HG03095 (cell line): ENCODE measurements at regions not wholly inside any gene's neighbourhood (a gene's known extent, or its start where the extent isn't known, plus 50 kb on each side); places are given as distances from the start of the nearest gene placed in this dataset.

Source experiments
- ATAC-seq: cut with Tn5 transposase; IDR thresholded peaks from one replicate; pipeline ENCODE4 v1.9.1; 2021; ENCODE audit warnings: moderate library complexity; ENCODE audit not compliant: unreplicated experiment

- no peak for ATAC-seq
Measured at GRCh38 chr14:62003701-62004100, 241.5 kb downstream of the SNAPC1 start.

GRCh38 chr14:62006116-62006731, 244.0 kb downstream of the SNAPC1 start:
- no peak for ATAC-seq

- no peak for ATAC-seq
Measured at GRCh38 chr14:62015243-62015642, 253.0 kb downstream of the SNAPC1 start.

DNA sequence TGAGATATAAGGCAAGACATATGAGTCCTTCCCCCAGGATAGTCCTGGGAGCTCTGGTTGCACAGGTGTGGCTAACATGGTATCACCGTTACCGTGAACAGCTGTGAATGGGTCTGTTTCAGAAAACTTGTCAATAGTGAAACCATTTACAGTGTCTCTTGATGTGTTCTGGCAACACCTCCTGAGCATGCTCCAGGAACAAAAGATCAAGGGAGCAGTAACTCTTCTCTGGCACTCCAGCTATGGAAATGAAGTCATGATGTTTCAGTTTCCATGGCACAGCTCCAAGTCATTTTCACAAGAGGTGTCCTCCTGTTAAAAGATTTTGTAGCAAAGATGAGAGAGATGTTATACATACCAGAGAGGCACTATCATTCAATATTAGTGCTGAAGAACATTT, 253.7 kb downstream of the SNAPC1 start:
- no peak for ATAC-seq

DNA sequence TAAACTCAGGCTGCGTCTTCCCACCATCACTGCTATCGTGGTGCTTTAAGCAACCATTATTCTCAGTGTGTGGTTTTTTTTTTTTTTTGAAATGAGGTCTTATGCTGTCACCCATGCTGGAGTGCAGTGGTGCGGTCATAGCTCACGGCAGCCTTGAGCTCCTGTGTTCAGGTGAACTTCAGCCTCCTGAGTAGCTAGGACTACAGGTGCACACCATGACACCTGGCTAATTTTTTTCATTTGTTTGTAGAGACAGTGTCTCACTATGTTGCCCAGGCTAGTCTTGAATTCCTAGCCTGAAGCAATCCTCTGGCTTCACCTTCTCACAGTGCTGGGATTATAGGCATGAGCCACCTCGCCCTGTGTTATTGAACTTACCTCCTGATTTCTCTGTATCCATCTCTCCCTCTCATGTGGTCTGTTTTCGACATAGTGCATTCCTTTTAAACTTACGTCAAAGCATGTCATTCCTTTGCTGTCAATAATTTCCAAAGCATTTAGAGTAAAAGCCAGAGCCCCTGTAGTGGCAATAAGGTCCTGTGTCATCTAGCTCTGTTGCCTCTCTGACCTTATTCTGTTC, 255.5 kb downstream of the SNAPC1 start:
- ATAC-seq: no peak

- ATAC-seq: no peak
Measured at GRCh38 chr14:62018606-62019005, 256.4 kb downstream of the SNAPC1 start.

GRCh38 chr14:62027958-62028357, 265.7 kb downstream of the SNAPC1 start:
- no peak for ATAC-seq

DNA sequence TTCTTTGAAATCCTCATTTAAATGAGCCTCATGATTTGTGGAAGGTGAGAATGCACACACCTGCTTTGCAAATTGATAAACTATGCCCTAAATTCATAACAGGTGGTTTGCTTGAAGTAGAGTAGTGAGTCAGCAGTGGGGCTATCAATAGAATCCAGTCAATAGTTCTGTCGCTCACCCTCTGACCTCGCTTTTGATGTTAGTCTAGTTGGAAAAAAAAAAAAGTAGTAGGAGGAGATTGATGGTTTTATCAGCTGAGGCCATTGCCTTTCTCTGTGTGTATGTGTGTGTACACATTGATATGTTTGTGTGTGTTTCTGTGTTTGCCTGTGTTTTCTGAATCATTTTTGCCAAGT, 267.3 kb downstream of the SNAPC1 start:
- no peak for ATAC-seq

- ATAC-seq: no peak
Measured at GRCh38 chr14:62030387-62030786, 268.2 kb downstream of the SNAPC1 start.

GRCh38 chr14:62031504-62031903, 269.3 kb downstream of the SNAPC1 start:
- ATAC-seq: no peak

DNA sequence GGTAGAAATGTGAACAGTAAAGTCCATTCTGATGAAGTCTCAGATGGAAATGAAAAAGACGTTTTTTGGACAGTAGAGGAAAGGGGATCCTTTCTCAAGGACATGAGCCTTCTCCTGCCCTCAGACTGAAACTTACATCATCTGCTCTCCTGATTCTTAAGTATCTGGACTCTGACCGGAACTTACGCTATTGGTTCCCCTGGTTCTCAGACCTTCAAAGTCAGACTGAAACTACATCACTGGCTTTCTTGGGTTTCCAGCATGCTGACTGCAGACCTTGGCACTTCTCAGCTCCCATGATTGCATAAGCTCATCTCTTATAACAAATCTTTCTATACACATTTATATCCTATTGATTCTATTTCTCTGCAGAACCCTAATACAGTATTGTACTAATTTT, 291.0 kb downstream of the SNAPC1 start:
- ATAC-seq: peak; percentile 90

GRCh38 chr14:62056789-62057188, 294.6 kb downstream of the SNAPC1 start:
- no peak for ATAC-seq

DNA sequence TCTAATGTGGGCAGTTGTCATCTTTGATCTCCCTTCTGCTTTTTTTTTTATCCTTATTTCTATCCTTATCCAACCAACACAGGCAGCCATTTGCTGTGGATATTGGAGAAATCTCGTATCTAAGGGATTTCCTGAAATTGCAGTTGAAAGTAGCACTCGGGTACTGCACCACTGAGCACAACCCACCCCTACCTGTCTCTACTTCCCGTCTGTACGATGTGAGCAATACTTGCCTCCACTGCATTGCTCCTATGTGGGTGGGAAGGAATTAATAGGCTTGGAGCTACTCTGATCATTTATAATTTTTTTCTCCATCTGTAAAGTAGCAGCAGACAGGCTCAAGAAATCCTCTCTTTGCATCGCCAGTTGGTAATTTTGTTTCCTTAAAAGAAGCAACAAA, 300.4 kb downstream of the SNAPC1 start:
- ATAC-seq: no peak

- no peak for ATAC-seq
Measured at GRCh38 chr14:62064751-62065323, 302.6 kb downstream of the SNAPC1 start.

GRCh38 chr14:62066304-62066703, 304.1 kb downstream of the SNAPC1 start:
- ATAC-seq: no peak

DNA sequence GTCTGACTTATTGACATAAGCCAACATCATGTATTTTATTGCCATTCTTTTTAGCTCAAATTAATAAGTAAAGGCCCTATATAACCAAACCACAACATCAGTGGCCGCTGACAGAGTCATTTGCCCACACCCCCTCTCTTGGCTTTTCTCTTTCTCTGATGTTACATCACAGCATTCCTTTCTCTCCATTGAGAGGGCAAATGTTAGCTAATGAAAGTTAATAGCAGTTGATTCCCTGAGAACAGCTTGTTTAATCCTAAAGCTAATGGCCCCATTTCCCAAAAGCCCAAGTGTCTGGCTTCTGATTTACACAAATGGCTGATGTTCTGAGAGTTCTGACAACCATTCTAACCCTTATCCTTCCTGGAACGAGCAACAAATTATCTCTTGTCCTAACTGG, 308.8 kb downstream of the SNAPC1 start:
- no peak for ATAC-seq

GRCh38 chr14:62076368-62076767, 314.1 kb downstream of the SNAPC1 start:
- ATAC-seq: no peak

- ATAC-seq: no peak
Measured at GRCh38 chr14:62076825-62077605, 314.8 kb downstream of the SNAPC1 start.

- ATAC-seq: no peak
Measured at GRCh38 chr14:62077676-62078261, 315.5 kb downstream of the SNAPC1 start.

DNA sequence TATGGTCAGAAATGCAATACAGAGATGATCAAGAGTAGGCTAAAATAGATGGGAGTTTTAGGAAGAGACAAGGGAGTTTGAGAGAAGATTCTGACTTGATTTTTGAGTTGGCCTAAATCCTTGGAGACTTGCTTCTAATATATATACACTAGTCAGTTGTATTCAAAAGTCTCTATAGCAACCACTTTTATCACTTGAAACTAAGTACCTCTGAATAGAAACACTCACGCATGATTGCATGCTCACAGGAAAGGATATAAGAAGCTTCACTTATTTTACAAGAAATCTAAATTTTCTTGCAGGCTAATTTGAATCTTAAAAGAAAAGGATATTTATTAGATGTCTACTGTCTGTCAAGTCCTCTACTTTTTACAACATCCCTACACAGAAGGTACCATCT, 316.8 kb downstream of the SNAPC1 start:
- ATAC-seq: peak; percentile 44

GRCh38 chr14:62081012-62081612, 318.9 kb downstream of the SNAPC1 start:
- peak; percentile 92 for ATAC-seq
